NCI-H2029 (cell line): ENCODE measurements at regions not wholly inside any gene's neighbourhood (a gene's known extent, or its start where the extent isn't known, plus 50 kb on each side); places are given as distances from the start of the nearest gene placed in this dataset.

Experiments
- DNase-seq: peaks from one replicate; lab custom pipeline; 2025; lab: John Stamatoyannopoulos, UW

DNA sequence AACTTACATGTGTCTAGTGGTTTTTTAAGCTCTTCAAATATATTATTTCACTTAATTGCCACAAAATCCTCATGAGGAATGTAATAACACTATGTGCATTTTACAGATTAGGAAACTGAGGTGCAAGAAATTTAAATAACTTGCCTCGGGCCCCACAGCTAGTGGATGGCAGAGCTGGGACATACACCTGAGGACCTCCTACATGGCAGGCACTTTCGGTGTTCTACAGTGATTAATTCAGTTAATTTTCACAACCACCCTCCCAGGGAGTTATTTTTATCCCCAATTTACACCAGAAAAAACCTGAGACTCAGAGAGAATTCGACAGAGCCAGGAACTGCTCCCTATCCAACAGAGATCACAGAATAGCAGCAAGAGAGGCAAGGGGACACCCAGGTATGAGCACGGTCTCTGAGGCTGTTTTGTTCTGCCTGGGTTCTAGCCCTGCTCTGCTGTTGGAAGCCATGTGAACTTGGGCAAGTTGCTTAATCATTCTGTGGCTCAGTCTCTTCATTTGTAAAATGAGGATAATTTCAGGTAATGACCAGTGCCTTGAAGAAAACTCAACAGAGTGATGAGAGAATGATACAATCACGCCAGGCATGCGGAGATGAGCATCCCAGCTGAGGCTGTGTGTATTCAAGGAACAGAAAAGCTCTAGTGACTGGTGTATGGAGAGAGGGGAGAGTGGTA is 82.3 kb downstream of the MYCN start:
- DNase-seq = no peak

DNA sequence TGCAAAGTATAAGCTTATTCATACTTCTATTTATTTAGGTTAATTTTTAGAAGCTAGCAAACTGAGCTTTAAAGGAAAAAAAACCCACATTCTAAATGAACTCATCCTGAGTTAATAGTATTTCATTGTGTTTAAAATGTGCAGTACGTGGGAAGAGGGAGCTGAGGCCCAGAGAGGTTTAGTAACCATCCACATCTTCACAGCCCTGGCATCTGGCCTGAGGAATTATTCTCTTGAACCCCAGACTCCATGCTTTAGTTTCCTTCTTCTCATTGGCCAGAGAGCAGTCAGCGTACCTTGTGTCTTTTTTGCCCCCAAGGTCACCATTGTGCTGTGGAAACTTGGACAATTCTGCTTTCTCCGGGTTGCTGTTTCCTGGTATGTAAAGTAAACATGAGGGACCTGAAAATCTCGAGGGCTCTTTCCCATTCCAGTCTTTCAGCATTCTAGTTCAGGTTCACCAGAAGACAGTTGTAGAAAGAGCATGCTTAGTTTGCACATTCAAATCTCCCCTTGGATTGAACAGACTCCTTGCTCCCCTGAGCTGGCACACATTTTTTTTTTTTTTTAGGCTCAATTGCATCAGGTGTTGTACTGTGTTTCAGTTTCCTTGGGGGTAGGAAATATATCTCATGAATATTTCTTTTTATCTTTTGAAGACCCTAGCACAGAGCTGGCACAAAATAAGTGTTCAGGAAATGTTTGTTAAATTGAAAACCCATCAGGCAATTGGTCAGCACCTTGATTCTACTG is 81.4 kb downstream of the MYCN start:
- DNase-seq = no peak

DNA sequence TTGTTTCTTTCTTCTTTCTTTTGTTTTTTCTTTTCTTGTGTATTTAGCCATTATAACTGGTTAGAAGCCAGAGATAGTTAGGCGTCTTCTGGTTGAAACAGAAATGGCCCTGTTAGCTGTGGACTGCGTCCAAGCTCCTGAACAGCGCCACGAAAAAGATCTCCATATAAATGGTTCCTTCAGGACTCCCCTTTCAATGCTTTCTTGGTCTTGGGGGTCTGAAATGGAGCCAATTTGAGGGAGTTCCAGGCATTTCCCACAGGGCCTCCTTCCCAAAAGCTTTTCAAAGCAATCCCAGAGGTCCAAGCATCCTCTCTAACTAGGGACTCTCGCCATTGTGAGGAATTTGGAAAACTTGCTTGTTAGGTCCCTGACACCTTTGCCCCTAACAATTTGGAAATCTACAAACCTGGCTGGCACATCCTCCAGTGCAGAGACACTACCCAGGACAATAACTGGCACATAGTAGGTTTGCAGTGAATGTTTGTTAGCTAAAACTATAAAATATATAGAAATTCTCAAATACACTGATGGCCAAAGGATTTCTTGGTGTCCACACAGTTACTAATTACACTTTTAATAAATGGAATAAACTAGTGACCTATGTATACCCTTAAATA is 80.1 kb downstream of the MYCN start:
- no peak for DNase-seq

DNA sequence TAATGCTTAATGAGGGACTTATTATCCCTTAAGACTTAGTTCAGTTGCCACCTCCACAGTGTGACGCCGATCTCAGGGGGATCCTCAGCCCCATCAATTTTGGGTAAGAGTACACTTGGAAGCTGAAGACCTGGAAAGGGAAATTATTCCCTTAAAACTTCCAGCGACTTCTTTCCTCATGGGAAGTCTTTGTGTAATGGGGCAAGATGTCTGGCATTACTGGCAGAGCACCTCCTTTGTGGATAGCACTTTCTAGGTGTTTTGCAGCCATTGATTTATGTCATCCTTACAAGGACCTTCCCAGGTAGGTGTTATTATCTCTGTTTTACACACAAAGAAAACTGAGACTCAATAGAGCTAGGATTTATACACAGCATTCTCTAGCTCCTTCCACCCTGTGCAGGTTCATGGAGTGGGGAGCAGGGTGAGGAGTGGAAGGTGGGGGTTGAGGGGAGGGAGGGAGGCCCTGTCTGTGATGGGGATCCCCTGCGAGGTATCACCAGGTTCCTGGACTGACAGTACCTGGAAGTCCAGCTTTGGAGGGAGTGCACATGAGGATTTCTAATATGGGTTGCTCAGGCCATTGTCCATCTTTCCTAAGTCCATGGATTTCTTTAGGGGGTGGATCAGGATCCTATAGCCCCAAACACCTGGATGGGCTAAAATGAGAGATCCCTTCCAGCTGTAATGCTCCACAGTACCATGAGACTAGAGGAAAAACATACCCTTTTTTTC is 79.4 kb downstream of the MYCN start:
- no peak for DNase-seq

DNA sequence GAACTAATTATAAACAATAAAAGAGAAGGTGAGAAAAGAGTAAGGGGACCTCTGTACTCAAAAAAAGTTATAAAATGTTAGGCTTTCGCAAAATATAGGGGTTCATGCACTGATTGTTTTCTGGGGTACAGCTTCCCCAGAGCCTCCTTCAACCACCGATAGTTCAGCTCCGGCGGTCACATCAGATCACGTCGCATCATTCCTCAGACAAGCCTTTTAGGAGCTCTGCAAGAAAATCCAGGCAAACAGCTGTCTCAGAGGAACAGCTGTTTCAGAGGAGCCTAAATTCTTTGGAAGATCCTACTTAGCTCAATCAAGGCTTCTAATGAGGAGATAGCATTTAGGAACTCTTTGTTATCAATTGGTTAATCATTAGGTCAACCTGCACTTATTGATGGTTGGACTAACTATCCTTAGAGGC is 78.7 kb downstream of the MYCN start:
- no peak for DNase-seq

DNA sequence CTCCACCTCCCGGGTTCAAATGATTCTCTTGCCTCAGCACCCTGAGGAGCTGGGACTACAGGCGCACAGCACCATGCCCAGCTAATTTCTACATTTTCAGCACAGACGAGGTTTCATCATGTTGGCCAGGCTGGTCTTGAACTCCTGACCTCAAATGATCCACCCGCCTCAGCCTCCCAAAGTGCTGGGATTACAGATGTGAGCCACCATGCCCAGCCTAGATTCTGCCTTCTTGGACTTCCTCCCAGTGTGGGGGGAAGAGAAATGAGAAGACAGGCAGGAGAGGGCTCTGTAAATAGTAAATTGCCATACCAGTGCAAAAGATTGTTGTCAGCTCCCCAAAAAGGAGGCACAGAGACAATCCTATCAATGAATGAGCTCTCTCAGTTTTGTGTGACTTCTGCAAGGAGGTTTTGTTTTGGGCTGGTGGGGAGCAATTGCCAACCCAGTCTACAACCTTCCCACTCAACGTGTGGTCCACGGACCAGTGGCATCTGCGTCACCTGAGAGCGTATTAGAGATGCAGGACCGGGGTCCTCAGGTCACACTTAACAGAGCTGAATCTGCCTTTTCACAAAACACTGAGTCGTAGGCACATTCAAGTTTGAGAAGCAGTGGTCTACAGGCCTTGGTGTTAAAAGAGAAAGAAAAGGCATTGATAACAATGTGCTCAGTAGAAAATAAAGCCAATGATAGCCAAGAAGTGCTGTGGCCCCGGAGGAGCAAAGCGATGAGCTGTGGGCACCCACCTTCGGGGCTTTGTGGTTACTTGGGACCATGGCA is 78.1 kb downstream of the MYCN start:
- no peak for DNase-seq

DNA sequence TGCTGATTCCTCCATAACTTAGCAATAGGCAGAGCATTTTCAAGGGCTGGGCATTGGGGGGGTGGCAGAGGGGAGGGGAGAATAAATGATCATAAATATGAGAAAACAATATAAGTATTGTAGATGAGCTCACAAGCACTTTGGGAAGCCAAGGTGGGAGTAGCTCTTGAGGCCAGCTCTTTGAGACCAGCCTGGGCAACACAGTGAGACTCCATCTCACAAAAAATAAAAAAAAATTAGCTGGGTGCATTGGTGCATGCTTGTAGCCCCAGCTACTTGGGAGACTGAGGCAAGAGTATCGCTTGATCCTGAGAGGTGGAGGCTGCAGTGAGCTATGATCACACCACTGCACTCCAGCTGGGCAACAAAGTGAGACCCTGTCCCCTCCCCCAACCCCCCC is 75.9 kb downstream of the MYCN start:
- no peak for DNase-seq

DNA sequence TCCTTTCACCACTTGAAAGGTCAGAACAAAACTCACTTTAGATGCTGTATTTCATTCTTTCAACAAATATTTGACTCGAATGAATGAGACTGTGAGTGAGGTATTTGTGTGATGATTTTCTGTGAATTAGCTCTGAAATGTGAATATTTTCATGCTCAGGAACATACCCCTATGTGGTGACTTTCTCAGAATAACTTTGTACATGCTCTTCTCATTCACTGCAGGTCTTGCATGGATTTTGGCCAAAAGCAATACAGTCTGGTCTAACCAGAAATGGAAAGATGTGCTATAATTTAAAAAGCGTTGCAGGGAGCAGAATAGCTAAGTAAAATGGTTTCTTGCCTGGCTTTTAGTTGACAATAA is 75.5 kb downstream of the MYCN start:
- DNase-seq = no peak

DNA sequence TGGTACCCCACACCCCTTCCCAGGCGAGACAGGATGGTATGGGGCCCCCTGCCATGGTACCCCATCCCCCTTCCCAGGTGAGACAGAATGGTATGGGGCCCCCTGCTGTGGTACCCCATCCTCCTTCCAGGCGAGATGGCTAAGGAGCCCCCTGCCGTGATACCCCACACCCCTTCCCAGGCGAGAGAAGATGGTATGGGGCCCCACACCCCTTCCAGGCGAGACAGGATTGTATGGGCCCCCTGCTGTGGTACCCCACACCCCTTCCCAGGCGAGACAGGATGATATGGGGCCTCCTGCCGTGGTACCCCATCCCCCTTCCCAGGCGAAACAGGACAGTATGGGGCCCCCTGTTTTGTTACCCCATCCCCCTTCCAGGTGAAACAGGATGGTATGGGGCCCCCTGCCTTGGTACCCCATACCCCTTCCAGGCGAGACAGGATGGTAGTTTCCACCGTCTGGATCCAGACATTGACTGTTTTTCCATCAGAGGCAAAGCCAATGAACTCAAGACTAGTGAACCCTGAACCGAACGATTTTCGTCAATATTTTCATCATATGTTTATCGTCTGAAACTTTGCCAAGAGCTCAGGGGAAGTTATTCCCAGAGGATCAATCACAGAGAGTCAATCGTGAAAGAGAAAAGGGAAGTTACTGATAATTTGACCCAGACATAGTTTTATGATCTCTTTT is 75.0 kb downstream of the MYCN start:
- DNase-seq = no peak

DNA sequence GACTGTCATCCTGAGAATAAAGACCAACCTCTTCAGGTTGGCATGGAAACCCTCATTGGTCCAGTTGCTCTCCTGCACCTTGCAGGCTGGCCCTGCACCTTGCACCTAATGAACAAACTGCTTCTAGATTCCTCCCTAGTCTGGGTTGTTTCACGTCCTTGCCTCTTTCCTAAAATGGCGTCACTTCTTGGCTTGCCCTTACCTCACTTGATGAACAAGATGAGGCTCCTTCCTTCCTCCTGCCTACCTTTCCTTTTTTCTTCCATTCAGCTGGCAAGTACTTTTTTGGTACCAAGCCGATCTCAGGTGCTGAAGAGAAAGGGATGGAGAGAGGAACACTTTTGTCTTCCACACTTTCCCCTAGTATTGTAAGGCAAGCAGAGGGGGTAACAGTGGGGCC is 74.5 kb downstream of the MYCN start:
- no peak for DNase-seq

DNA sequence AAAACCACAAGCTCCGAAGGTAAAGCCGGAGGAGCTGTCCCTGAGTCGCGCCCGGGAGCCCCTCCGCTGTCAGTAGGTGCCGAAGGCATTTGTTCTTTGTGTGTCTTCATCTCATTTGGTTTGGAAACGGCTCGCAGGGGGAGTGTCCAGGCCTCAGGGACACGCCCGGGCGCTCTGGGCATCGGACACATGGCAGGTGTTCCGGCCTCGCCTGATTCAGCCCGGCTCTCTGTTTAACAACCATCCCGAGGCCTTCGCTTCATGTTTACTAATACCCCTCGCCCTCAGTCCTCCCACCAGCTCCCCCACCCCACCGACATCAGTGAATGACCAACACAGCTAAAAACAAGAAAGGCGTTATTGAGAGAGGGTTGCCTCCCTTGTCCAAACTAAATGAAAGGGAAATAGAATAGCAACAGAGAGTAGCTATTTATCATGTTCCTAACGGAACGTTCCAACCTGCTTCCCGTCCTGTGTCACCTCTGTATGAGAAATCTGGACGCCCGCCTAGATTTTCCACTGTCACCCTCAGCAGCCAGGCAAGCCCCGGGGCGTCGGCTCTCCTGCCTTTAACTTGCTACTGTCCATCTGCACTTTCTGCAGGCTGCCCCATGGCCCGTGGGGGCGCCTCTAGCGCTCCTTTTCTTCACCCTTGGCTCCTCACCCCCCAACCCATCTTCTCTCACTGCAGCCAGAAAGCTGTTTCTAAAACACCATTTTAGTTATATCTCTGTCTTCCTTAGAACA is 73.9 kb downstream of the MYCN start:
- DNase-seq = no peak

DNA sequence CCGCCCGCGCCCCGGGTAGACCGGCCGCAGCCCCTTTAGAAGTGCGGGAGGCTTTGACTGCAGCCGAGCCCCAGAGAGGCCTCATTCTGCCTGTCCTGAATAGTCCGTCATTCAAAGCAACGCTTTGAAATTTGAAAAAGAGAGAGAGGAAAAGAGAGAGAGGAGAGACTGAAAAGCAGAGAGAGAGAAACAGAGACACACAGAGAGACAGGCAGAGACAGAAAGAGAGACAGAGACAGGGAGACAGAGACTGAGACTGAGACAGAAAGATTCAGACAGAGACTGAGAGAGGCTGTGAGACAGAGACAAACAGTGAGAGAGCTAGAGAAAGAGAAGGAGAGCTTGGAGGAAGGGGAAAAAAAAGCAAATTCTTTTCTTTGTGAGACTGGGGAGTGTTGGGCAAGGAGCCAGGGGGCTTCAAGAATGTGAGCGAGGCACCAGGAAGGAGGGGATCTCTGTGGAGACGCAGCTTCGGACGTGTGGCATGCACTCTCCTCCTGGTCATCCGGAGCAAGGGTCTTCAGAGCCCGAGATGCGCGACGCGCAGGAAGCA is 73.1 kb downstream of the MYCN start:
- no peak for DNase-seq

DNA sequence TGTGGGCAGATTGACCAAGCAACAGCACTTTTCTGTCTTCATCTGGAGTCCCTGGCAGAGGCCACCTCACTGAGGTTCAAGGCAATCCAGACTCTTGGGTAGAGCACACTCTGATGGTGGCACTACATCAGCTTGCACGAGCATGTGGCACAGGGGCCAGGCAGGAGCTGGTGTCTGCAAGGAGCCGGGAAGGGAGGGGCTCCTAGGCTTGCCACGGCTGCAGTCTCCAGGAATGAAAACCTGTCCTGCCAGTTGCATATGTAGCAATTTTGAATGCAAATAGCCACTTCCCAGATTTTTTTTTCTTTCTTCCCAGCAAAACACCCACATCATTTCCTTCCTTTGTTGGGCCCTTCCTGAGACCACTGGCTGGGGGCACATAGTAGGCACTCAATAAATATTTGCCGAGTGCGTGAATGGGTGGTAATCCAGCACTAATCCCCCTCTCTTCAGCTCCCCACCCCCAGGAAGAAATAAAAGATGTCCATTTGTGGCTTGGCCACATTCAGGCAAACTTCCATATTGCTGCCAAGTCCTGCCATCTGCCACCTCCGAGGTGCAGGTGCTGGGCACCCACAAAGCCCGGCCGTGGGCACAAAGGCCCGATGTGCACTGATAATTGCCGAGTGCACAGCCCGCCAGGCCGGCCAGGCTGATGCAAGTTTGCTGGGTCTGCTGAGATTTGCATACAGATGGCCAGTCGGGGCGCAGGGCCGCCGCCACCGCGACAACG is 72.4 kb downstream of the MYCN start:
- DNase-seq = no peak

DNA sequence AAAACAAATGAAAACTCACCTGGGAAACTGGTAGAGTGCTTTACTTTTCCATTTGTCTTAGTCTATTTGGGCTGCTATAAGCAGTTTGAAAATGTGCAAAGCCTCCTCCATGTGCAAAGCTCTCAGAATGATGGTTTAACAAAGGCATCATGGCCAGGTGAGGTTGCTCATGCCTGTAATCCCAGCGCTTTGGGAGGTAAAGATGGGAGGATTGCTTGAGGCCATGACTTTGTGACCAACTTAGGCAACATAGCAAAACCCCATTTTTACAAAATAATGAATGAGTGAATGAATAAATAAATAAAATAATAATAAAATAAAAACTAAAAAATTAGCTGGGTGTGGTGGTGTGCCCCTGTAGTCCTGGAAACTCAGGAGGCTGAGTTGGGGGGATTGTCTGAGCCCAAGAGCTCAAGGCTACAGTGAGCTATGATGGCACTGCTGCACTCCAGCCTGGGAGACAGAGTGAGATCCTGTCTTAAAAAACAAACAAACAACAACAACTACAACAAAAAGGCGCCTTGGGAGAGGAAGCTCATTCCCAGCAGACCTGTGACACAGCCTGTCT is 71.8 kb downstream of the MYCN start:
- DNase-seq = no peak

DNA sequence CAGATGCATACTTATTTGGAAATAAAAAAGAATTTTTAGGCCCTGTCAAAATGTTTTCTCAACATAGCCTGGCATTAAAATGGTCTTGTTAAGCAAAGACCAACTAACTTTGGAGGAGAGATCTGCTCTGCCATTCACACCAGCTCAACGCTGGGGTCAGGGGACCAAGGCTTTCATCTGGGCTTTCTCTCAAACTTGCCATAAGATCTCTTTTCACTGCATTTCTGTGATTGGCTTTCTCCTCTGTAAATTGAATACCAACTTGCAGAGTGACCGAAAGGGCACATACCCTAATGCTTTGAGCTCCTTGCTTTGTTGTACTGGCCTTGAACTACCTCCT is 71.2 kb downstream of the MYCN start:
- no peak for DNase-seq

DNA sequence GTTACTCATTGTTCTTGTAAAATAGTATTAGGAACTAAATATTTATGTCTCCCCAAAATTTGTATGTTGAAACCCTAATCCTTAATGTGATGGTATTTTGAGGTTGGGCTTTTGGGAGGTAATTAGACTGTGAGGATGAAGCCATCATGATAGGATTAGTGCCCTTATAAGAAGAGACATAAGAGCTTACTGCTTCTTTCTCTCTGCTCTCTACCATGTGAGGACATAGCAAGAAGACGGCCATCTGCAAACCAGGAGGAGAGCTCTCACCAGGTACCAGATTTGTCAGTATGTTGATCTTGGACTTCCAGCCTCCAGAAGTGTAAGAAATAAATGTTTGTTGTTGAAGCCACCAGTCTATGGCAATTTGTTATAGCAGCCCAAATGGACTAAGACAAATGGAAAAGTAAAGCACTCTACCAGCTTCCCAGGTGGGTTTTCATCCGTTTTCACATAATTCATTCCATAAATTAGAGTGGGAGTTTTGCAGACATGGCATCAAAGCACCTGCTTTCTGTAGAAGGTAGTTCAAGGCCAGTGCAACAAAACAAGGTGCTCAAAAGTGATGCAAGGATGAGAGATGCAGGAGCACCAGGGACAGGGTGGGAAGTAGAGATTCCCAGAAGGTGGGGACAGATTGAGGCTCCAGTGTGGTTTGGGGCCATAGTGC is 70.7 kb downstream of the MYCN start:
- no peak for DNase-seq

DNA sequence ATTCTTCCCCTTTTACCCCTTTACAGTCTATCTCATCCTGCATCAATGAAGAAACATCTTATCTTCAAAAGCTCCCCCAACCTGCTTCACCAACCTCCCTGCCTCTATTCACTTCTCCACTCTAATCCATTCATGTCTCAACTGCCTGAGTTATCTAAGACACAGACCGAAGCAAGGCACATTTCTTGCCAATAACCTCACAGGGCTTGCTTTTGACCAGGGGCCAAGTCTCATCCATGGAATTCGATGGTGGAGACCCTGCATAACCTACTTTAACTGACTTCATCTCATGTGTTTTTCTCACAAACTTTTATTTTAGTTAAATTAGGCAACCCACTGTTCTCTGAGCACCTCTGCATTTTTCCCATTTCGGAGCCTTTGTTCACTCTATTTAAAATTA is 69.7 kb downstream of the MYCN start:
- DNase-seq = no peak

DNA sequence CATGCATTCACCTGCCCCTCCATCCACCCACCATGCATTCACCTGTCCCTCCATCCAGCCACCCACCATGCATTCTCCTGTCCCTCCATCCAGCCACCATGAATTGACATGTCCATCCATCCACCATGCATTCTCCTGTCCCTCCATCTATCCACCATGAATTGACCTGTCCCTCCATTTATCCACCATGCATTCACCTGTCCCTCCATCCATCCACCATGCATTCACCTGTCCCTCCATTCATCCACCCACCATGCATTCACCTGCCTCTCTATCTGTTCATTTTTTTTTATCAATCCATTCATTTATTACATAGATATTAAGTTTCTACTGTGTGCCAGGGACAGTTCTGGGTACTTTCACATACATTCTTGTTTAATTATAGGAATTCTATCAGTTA is 69.2 kb downstream of the MYCN start:
- no peak for DNase-seq

DNA sequence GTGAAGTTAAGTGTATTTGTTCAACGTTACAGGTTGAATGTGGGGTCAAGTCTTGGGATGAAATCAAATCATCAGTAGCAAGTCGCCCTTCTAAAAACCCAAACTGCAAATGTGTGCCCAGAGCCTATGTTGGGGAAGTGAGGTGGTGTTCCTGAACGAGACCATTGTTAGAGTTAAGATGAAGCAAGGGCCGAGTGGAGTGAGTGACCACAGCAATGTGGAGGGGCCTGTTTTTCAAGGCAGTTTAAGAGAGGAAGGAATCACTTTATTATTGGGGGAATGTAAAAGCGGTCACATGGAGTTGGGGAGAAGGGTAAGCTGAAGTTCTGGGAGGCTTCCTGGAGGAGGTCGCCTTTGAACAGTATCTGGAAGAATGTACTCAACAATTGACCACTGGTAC is 68.5 kb downstream of the MYCN start:
- DNase-seq = no peak
